Ovary (tissue), 3 donors: ENCODE measurements at regions not wholly inside any gene's neighbourhood (a gene's known extent, or its start where the extent isn't known, plus 50 kb on each side); places are given as distances from the start of the nearest gene placed in this dataset.

Experiments used
- EP300 ChIP-seq: sonication (generic); formaldehyde crosslinking; IDR thresholded peaks from one replicate; pipeline ENCODE4 v1.6.1; 2017; ENCODE audit warnings: antibody characterized with exemption
- POLR2A ChIP-seq: fragments of 450-650 bp; IDR thresholded peaks from one replicate; pipeline ENCODE4 v1.6.1; 2017; ENCODE audit warnings: antibody characterized with exemption, mild to moderate bottlenecking, moderate library complexity
- TF ChIP-seq, protein P1 (sequence below), 3 donors: fragments of 450-650 bp in 2 of 3; fragments of 200-600 bp in 1 of 3; IDR thresholded peaks; one replicate each; pipeline versions ENCODE4 v1.5.1 to v1.8.0; 2016 to 2022; ENCODE audit warnings: antibody characterized with exemption in 3 of 3, mild to moderate bottlenecking in 1 of 3
- donor health status: DM: no; HTN: no; CAD: no.

DNA sequence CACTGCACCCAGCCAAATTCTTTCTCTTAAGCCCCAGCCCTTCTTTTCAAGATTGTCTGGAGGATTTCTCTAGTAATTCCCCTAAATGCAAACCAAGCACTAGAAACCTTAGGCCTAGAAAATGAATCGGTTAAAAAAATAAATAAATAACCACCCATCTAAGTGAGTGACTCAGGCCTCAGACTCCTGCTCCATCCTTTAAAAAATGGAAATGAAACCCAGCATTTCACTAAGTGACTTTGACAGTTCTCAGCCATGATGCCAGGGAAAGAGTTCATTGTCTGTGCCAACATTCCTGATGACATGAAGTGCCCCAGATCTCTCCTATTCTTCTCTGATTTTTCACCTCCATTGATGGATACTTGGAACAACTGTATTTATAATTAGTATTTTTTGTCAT, 415.2 kb upstream of the DAB1 start:
- TF ChIP-seq, protein P1, sequence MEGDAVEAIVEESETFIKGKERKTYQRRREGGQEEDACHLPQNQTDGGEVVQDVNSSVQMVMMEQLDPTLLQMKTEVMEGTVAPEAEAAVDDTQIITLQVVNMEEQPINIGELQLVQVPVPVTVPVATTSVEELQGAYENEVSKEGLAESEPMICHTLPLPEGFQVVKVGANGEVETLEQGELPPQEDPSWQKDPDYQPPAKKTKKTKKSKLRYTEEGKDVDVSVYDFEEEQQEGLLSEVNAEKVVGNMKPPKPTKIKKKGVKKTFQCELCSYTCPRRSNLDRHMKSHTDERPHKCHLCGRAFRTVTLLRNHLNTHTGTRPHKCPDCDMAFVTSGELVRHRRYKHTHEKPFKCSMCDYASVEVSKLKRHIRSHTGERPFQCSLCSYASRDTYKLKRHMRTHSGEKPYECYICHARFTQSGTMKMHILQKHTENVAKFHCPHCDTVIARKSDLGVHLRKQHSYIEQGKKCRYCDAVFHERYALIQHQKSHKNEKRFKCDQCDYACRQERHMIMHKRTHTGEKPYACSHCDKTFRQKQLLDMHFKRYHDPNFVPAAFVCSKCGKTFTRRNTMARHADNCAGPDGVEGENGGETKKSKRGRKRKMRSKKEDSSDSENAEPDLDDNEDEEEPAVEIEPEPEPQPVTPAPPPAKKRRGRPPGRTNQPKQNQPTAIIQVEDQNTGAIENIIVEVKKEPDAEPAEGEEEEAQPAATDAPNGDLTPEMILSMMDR (IDR thresholded peaks at IDR 0.05) = no peak
- no peak for TF ChIP-seq POLR2A
- TF ChIP-seq EP300 = no peak
